HCT116 (cell line): ENCODE measurements at regions not wholly inside any gene's neighbourhood (a gene's known extent, or its start where the extent isn't known, plus 50 kb on each side); places are given as distances from the start of the nearest gene placed in this dataset.

Experiments
- ATAC-seq: fragments of 200-7000 bp; cut with Tn5 transposase; 2 replicates; pipeline ENCODE4 v1.9.1; 2020; ENCODE audit warnings: mild to moderate bottlenecking, moderate library complexity
- BruUV-seq: library from RNA; stranded (reverse); fragments of 400-500 nt; replicated peaks from 2 replicates; lab custom pipeline; 2021; lab: Mats Ljungman, UMichigan
- CTCF ChIA-PET: fragments of 300-600 bp; sonication (Branson Sonifier 250); formaldehyde crosslinking; loops from one replicate; lab custom pipeline; 2021; ENCODE audit warnings: antibody characterized with exemption; lab: Charles Lee
- POLR2A ChIA-PET: fragments of 300-600, 350-600 bp; sonication (Branson Sonifier 250); formaldehyde crosslinking; loops from one replicate; lab custom pipeline; 2021; ENCODE audit warnings: antibody characterized with exemption; lab: Charles Lee
- RAD21 ChIA-PET, 2 experiments: fragments of 300-600 bp; sonication (Branson Sonifier 250); formaldehyde crosslinking; loops; one replicate each; lab custom pipeline; 2023; ENCODE audit warnings: low total read pairs in 2 of 2; ENCODE audit not compliant: uncharacterized antibody in 2 of 2, unreplicated experiment in 2 of 2, low non-redundant PET in 1 of 2; lab: Charles Lee
- DNase-seq: peaks from one replicate; pipeline ENCODE4 v3.0.0-alpha.2; 2010; ENCODE audit warnings: low read depth, low spot score
- H2AFZ ChIP-seq: fragments of 200-600 bp; shearing (Covaris generic), sonication (generic); 2 replicates; pipeline ENCODE4 v1.6.1; 2017; ENCODE audit warnings: low read depth, mixed run types, mixed read lengths, antibody characterized with exemption, low read length; ENCODE audit not compliant: poor library complexity, severe bottlenecking
- H3K27ac ChIP-seq: 2 replicates; pipeline ENCODE4 v1.5.1; 2012; ENCODE audit warnings: low read depth, low read length
- H3K27me3 ChIP-seq: fragments of 200-600 bp; sonication (generic); 2 replicates; pipeline ENCODE4 v1.6.1; 2016; ENCODE audit warnings: mixed run types, low read length, mixed read lengths; ENCODE audit not compliant: insufficient read depth
- H3K36me3 ChIP-seq, 2 experiments: fragments of 200-500 bp in 1 of 2; fragments of 200-600 bp in 1 of 2; sonication (Bioruptor generic) in 1 of 2; sonication (generic) in 1 of 2; 2 replicates each; pipeline versions ENCODE4 v1.5.1 to v1.6.1; 2014 to 2016; ENCODE audit warnings: low read length in 2 of 2, inconsistent platforms in 1 of 2, mixed read lengths in 1 of 2, mixed run types in 1 of 2; ENCODE audit not compliant: insufficient read depth in 2 of 2, control insufficient read depth in 1 of 2
- H3K4me1 ChIP-seq, 2 experiments: fragments of 200-600 bp in 1 of 2; sonication (generic) in 1 of 2; 2 replicates each; pipeline versions ENCODE4 v1.5.1 to v1.6.1; 2012 to 2017; ENCODE audit warnings: low read length in 2 of 2, inconsistent platforms in 1 of 2, mild to moderate bottlenecking in 1 of 2, mixed read lengths in 1 of 2, mixed run types in 1 of 2, moderate library complexity in 1 of 2; ENCODE audit not compliant: insufficient read depth in 2 of 2, control insufficient read depth in 1 of 2
- H3K4me2 ChIP-seq: fragments of 200-600 bp; sonication (generic); 2 replicates; pipeline ENCODE4 v1.6.1; 2017; ENCODE audit warnings: mixed run types, low read length, mixed read lengths
- H3K4me3 ChIP-seq, 2 experiments: fragments of 200-600 bp in 1 of 2; sonication (generic) in 1 of 2; replicated peaks in 1 of 2; 2 replicates each; pipeline ENCODE4 v1.5.1; 2011 to 2016; ENCODE audit warnings: low read length in 2 of 2, control low read depth in 1 of 2, low read depth in 1 of 2, mild to moderate bottlenecking in 1 of 2, mixed read lengths in 1 of 2, mixed run types in 1 of 2
- H3K79me2 ChIP-seq: fragments of 200-600 bp; sonication (generic); 2 replicates; pipeline ENCODE4 v1.6.1; 2017; ENCODE audit warnings: mild to moderate bottlenecking, mixed run types, low read length, moderate library complexity, mixed read lengths; ENCODE audit not compliant: insufficient read depth
- H3K9ac ChIP-seq: fragments of 200-600 bp; sonication (generic); 2 replicates; pipeline ENCODE4 v1.6.1; 2016; ENCODE audit warnings: low read length, mixed read lengths
- H3K9me2 ChIP-seq: fragments of 200-600 bp; sonication (generic), shearing (Covaris generic); 2 replicates; pipeline ENCODE4 v1.6.1; 2017; ENCODE audit warnings: mixed run types, mild to moderate bottlenecking, moderate library complexity; ENCODE audit not compliant: insufficient read depth
- H3K9me3 ChIP-seq, 2 experiments: fragments of 200-500 bp in 1 of 2; fragments of 200-600 bp in 1 of 2; sonication (Bioruptor generic) in 1 of 2; sonication (generic) in 1 of 2; 2 replicates each; pipeline ENCODE4 v1.6.1; 2014 to 2017; ENCODE audit warnings: low read length in 2 of 2, mixed read lengths in 2 of 2, inconsistent platforms in 1 of 2, low read depth in 1 of 2, mild to moderate bottlenecking in 1 of 2, mixed run types in 1 of 2, moderate library complexity in 1 of 2; ENCODE audit not compliant: control insufficient read depth in 1 of 2, insufficient read depth in 1 of 2
- H4K20me1 ChIP-seq: fragments of 200-600 bp; sonication (generic), shearing (Covaris generic); 2 replicates; pipeline ENCODE4 v1.6.1; 2017; ENCODE audit warnings: mixed run types, mild to moderate bottlenecking, moderate library complexity; ENCODE audit not compliant: insufficient read depth
- ATF3 ChIP-seq: IDR thresholded peaks from 2 replicates; pipeline ENCODE4 v1.6.1; 2012
- CBX3 ChIP-seq: IDR thresholded peaks from 2 replicates; pipeline ENCODE4 v1.6.1; 2012; ENCODE audit warnings: low read depth
- CEBPB ChIP-seq: IDR thresholded peaks from 2 replicates; pipeline ENCODE4 v1.6.1; 2012; ENCODE audit warnings: low read depth
- CTCF ChIP-seq, 3 experiments: fragments of 200-600 bp in 1 of 3; sonication (generic) in 1 of 3; IDR thresholded peaks in 2 of 3; conservative IDR thresholded peaks in 1 of 3; 2 replicates each; pipeline ENCODE4 v1.5.1; 2012 to 2017; ENCODE audit warnings: low read depth in 2 of 3, low read length in 2 of 3, antibody characterized with exemption in 1 of 3, borderline replicate concordance in 1 of 3, control low read depth in 1 of 3, mild to moderate bottlenecking in 1 of 3, mixed read lengths in 1 of 3, mixed run types in 1 of 3, moderate library complexity in 1 of 3; ENCODE audit not compliant: insufficient read depth in 1 of 3
- EGR1 ChIP-seq: IDR thresholded peaks from 2 replicates; pipeline ENCODE4 v1.6.1; 2012; ENCODE audit warnings: low read depth
- ELF1 ChIP-seq: IDR thresholded peaks from 2 replicates; pipeline ENCODE4 v1.6.1; 2012; ENCODE audit warnings: low read depth, borderline replicate concordance
- EZH2 ChIP-seq: fragments of 200-600 bp; sonication (generic); IDR thresholded peaks from 2 replicates; pipeline ENCODE4 v1.6.1; 2017; ENCODE audit warnings: antibody characterized with exemption, mixed run types
- EZH2phosphoT487 ChIP-seq: fragments of 200-600 bp; IDR thresholded peaks from 2 replicates; pipeline ENCODE4 v1.6.1; 2018; ENCODE audit warnings: antibody characterized with exemption, borderline replicate concordance
- FOSL1 ChIP-seq: IDR thresholded peaks from 2 replicates; pipeline ENCODE4 v1.6.1; 2012; ENCODE audit warnings: low read depth
- JUND ChIP-seq: IDR thresholded peaks from 2 replicates; pipeline ENCODE4 v1.6.1; 2012
- MAX ChIP-seq: IDR thresholded peaks from 2 replicates; pipeline ENCODE4 v1.6.1; 2012
- POLR2A ChIP-seq: IDR thresholded peaks from 2 replicates; pipeline ENCODE4 v1.7.0; 2011; ENCODE audit warnings: borderline replicate concordance; ENCODE audit not compliant: insufficient read depth, insufficient read length; ENCODE audit errors: extremely low read depth
- POLR2AphosphoS5 ChIP-seq: IDR thresholded peaks from 2 replicates; pipeline ENCODE4 v1.6.1; 2011; ENCODE audit warnings: mild to moderate bottlenecking, low read depth, low read length, moderate library complexity
- RAD21 ChIP-seq: IDR thresholded peaks from 2 replicates; pipeline ENCODE4 v1.6.1; 2012; ENCODE audit warnings: low read depth, mild to moderate bottlenecking
- REST ChIP-seq: IDR thresholded peaks from 2 replicates; pipeline ENCODE4 v1.6.1; 2012; ENCODE audit warnings: low read depth
- SIN3A ChIP-seq: IDR thresholded peaks from 2 replicates; pipeline ENCODE4 v1.6.1; 2012; ENCODE audit warnings: low read depth
- TCF7L2 ChIP-seq: IDR thresholded peaks from 2 replicates; pipeline ENCODE4 v1.7.0; 2011; ENCODE audit warnings: borderline replicate concordance, inconsistent platforms; ENCODE audit not compliant: insufficient read depth, insufficient read length; ENCODE audit errors: extremely low read depth
- YY1 ChIP-seq: IDR thresholded peaks from 2 replicates; pipeline ENCODE4 v1.6.1; 2011; ENCODE audit warnings: low read length, low read depth, moderate library complexity, mild to moderate bottlenecking; ENCODE audit not compliant: insufficient replicate concordance; ENCODE audit errors: extremely low read depth
- ZBTB33 ChIP-seq: IDR thresholded peaks from 2 replicates; pipeline ENCODE4 v1.6.1; 2011; ENCODE audit warnings: mild to moderate bottlenecking, low read length, moderate library complexity; ENCODE audit not compliant: insufficient replicate concordance; ENCODE audit errors: extremely low read depth
- ZFX ChIP-seq: fragments of 450-650 bp; IDR thresholded peaks from 2 replicates; pipeline ENCODE4 v1.6.1; 2017
- intact Hi-C: fragments of 100-400 bp; cut with micrococcal nuclease; formaldehyde crosslinking; loops from 2 replicates; pipeline ENCODE4 v1.10.0; 2022

GRCh38 chr9:19513671-19514275, 105.0 kb downstream of the ACER2 start:
- Histone ChIP-seq H3K9ac (peak overlapping the region; percentile 37; the same call in 1 of the 2 replicates), H3K79me2 (no peaks in the 10 kb centered on the region), H2AFZ (peak overlapping the region; percentile 79), H3K4me2 (peak overlapping the region; percentile 67), H3K9me3 (no peaks in the 10 kb centered on the region), H3K9me2 (peaks cover 3% of the 10 kb centered on the region; the same call in 1 of the 2 replicates), H3K36me3 (no peaks in the 10 kb centered on the region), H3K4me1 (peaks cover 0 to 10% of the 10 kb centered on the region in 2 experiments; a peak in 2 of 4 replicates), H3K27ac (no peak overlapping the region), H3K27me3 (no peaks in the 10 kb centered on the region; the same call in 1 of the 2 replicates), H3K4me3 (peak overlapping the region; percentile 42 to 53), H4K20me1 (no peaks in the 10 kb centered on the region)
- no TSS peak for BruUV-seq
- ATAC-seq (peak; percentile 44), DNase-seq (no peak)
- ChIA-PET CTCF (no interaction called here), RAD21 (no interaction called here), POLR2A (no interaction called here)
- intact Hi-C loops = no loop called here
- TF ChIP-seq POLR2A (peak; percentile 80), POLR2AphosphoS5 (peak; percentile 36; the same call in 1 of the 2 replicates), EZH2phosphoT487 (no peak), TCF7L2 (peak; percentile 85), SIN3A (no peak), EZH2 (no peak), ATF3 (no peak), REST (no peak), YY1 (peak; percentile 85), MAX (no peak), ELF1 (0 out of 2 replicates have a peak, but pooled peaks have one; percentile 6), ZFX (no peak), EGR1 (no peak), ZBTB33 (no peak), FOSL1 (no peak), CEBPB (no peak), JUND (no peak), RAD21 (no peak), CTCF (IDR thresholded peaks at IDR 0.05 in 2 of 3, conservative IDR thresholded peaks at IDR 0.05 in 1 of 3; ENCODE audit: borderline replicate concordance in 1 of 3, insufficient read depth in 1 of 3, low read depth in 2 of 3, low read length in 2 of 3) (no peak), CBX3 (no peak)
